WERI-Rb-1 (cell line): ENCODE measurements at regions not wholly inside any gene's neighbourhood (a gene's known extent, or its start where the extent isn't known, plus 50 kb on each side); places are given as distances from the start of the nearest gene placed in this dataset.

ENCODE experiments used
- DNase-seq: peaks from one replicate; pipeline ENCODE4 v3.0.0-alpha.2; 2020
- H3K27ac ChIP-seq: fragments of 250-450 bp; sonication (Bioruptor Pico); 2 replicates; pipeline ENCODE4 v1.5.1; 2020; ENCODE audit warnings: mild to moderate bottlenecking, moderate library complexity
- H3K27me3 ChIP-seq: fragments of 250-450 bp; sonication (Bioruptor Pico); 2 replicates; pipeline ENCODE4 v1.5.1; 2021; ENCODE audit warnings: mild to moderate bottlenecking, low read depth, moderate library complexity; ENCODE audit not compliant: insufficient read depth, severe bottlenecking
- H3K36me3 ChIP-seq: fragments of 250-450 bp; sonication (Bioruptor Pico); 2 replicates; pipeline ENCODE4 v1.5.1; 2020; ENCODE audit warnings: mild to moderate bottlenecking, moderate library complexity
- H3K4me3 ChIP-seq: 2 replicates; pipeline ENCODE4 v1.5.1; 2011; ENCODE audit warnings: low read depth, mild to moderate bottlenecking, control low read depth, low read length
- H3K9me3 ChIP-seq: fragments of 250-450 bp; sonication (Bioruptor Pico); 2 replicates; pipeline ENCODE4 v1.5.1; 2021; ENCODE audit warnings: mild to moderate bottlenecking, moderate library complexity; ENCODE audit not compliant: severe bottlenecking
- TF ChIP-seq, protein P1 (sequence below): IDR thresholded peaks from 2 replicates; pipeline ENCODE4 v1.5.1; 2011; ENCODE audit warnings: low read depth, mild to moderate bottlenecking, control low read depth, inconsistent platforms, low read length

DNA sequence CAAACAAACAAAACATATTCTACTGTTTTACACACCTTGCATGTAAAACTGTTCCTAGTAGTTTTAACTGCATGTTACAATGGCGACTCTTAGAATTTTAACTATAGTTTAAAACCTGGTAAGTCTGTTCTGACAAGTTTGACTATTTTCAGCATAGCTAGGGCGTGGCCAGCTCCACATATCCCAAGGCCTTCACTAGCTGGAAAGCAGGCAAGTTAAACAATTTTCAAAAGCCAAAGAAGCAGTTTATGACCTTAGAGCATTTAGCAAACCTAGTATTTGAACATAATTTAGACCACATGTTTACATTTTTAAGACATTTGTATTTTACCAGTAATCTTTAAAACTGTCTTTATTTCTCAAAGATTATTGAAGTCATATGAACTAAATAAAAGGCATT lies 402.8 kb upstream of the SYT4 start:
- Histone ChIP-seq H3K9me3 (no peaks in the 10 kb centered on the region), H3K27me3 (peaks cover 72% of the 10 kb centered on the region), H3K27ac (no peak overlapping the region), H3K4me3 (no peak overlapping the region), H3K36me3 (no peaks in the 10 kb centered on the region)
- TF ChIP-seq, protein P1, sequence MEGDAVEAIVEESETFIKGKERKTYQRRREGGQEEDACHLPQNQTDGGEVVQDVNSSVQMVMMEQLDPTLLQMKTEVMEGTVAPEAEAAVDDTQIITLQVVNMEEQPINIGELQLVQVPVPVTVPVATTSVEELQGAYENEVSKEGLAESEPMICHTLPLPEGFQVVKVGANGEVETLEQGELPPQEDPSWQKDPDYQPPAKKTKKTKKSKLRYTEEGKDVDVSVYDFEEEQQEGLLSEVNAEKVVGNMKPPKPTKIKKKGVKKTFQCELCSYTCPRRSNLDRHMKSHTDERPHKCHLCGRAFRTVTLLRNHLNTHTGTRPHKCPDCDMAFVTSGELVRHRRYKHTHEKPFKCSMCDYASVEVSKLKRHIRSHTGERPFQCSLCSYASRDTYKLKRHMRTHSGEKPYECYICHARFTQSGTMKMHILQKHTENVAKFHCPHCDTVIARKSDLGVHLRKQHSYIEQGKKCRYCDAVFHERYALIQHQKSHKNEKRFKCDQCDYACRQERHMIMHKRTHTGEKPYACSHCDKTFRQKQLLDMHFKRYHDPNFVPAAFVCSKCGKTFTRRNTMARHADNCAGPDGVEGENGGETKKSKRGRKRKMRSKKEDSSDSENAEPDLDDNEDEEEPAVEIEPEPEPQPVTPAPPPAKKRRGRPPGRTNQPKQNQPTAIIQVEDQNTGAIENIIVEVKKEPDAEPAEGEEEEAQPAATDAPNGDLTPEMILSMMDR = no peak
- DNase-seq = no peak

DNA sequence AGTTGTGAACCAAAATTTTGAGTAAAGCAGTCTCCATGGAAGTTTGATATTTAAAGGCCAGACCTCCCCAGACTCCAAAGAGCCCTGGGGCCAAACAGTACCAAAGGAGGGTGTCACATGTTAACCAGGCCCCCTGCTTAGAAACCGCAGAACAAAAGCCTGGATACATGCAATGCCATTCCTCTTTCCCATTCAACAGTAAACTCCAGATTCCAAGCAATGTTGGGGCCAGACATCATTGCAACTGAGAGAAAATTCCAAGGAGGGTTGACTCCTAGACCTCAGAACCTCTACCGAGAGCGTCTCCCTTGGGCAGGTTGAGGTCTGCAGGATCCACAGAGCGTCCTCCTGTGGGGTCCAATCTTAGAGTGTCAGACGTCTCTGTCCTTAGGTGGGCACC lies 404.4 kb upstream of the SYT4 start:
- Histone ChIP-seq H3K27ac (no peak overlapping the region), H3K9me3 (no peaks in the 10 kb centered on the region), H3K36me3 (no peaks in the 10 kb centered on the region), H3K27me3 (peaks cover 73% of the 10 kb centered on the region), H3K4me3 (no peak overlapping the region)
- DNase-seq = no peak
- TF ChIP-seq, protein P1 = no peak

DNA sequence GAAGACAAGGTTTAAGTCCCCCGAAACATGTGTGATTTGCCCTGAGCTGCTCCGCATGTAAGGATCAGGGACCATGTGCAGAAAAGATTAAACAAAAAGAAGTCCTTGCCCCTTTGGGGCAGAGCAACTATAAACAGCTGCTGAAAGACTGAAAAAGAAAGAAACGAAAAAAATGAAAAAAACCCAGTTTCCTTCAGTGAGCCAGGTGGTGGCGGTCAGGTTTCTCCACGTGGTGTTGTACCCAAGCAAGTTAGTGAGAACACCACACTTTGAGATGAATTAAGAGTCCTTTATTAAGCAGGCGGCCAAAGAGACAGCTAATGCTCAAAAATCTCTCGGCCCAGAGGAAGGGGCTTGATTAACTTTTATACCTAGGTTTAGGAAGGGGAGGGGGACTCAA lies 404.9 kb upstream of the SYT4 start:
- DNase-seq = no peak
- no peak overlapping the region for H3K27ac ChIP-seq
- no peak overlapping the region for H3K4me3 ChIP-seq
- peaks cover 71% of the 10 kb centered on the region for H3K27me3 ChIP-seq
- TF ChIP-seq, protein P1 = no peak
- H3K36me3 ChIP-seq = no peaks in the 10 kb centered on the region
- no peaks in the 10 kb centered on the region for H3K9me3 ChIP-seq

DNA sequence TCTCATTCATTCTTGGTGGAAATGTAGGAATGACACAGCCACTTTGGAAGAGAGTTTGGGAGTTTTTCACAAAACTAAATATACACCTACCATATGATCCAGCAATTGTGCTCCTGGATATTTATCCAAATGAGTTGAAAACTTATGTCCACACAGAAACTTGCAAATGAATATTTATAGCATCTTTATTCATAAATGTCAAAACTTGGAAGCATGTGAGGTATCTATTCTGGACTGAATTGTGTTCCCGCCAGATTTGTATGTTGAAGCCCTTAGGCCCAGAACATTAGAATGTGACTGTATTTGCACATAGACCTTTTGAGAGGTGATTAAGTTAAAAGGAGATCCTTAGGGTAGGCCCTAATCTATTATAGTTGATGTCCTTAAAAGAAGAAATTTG lies 409.4 kb upstream of the SYT4 start:
- no peak overlapping the region for H3K27ac ChIP-seq

DNA sequence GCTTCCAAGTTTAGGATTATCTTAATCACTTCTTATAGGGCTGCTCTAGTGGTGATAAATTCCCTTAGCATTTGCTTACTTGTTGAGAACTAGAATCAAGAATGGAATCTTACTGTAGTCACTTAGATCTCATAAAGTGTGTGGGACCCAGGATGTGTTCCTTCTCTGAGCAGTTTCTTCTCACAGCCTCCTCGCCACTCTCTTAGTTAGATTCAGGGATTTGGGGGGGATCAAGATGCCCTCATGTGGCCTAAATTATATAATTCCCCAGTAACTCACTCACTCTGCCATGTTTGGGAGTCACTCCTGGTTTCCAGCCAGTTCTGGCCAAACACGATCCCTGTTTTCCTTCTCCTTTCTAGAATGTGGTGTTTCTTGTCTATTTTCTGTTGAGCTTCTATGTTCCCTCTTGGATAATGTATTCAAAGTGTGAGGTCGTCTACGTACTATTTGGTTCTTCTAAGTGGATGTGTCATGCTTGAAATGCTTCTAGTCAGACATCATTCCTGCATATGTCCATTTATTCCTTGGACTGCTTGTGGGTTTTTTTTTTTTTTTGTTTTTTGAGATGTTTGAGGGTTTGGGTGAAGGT lies 414.9 kb upstream of the SYT4 start:
- Histone ChIP-seq H3K27ac (no peak overlapping the region), H3K4me3 (no peak overlapping the region), H3K36me3 (no peaks in the 10 kb centered on the region), H3K9me3 (no peaks in the 10 kb centered on the region), H3K27me3 (peaks cover 18% of the 10 kb centered on the region)
- TF ChIP-seq, protein P1 = no peak
- no peak for DNase-seq

More for the DNA sequence above, 409.4 kb upstream of the SYT4 start:
- Histone ChIP-seq H3K36me3 (no peaks in the 10 kb centered on the region), H3K27me3 (peaks cover 40% of the 10 kb centered on the region), H3K4me3 (no peak overlapping the region), H3K9me3 (no peaks in the 10 kb centered on the region)
- DNase-seq = no peak
- TF ChIP-seq, protein P1 = no peak

DNA sequence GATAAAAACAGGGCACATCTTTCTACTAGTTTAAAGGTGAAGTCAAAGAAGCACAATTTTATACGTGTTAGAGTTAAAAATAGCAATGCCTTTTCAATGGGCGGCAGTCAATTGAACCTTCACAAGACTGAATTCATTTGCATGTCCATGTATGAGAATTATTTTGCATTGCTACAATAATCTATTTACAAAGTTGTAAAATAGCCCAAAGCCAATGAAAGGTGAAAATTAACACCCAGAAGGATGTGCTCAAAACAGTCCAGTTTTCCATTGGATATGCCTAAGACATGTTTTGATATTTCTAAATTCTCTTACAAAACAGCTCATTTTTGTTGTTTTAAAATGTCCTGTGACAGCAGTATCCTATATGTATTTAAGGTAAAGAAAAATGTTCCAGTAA lies 425.1 kb upstream of the SYT4 start:
- H3K36me3 ChIP-seq = no peaks in the 10 kb centered on the region
- H3K4me3 ChIP-seq = no peak overlapping the region
- no peak for DNase-seq
- no peak overlapping the region for H3K27ac ChIP-seq
- TF ChIP-seq, protein P1 = no peak
- no peaks in the 10 kb centered on the region for H3K9me3 ChIP-seq
- peaks cover 57% of the 10 kb centered on the region for H3K27me3 ChIP-seq
